ENCODE measurements at regions not wholly inside any gene's neighbourhood (a gene's known extent, or its start where the extent isn't known, plus 50 kb on each side); places are given as distances from the start of the nearest gene placed in this dataset.
"Not testable (repeated sequence)": the region's sequence is repeated elsewhere in the genome, so short reads cannot be mapped to it uniquely, and the experiment has no call there.

- DNase-seq = no peak
These were observed 172.8 kb downstream of the MATN1 start for GRCh38 chr1:30550365-30551220.

- DNase-seq = not testable (repeated sequence)
These were observed 173.5 kb downstream of the MATN1 start for GRCh38 chr1:30549872-30550271.

GRCh38 chr1:30548294-30548693 lies 175.1 kb downstream of the MATN1 start:
- DNase-seq = no peak

GRCh38 chr1:30547326-30547725 lies 176.1 kb downstream of the MATN1 start:
- not testable (repeated sequence) for DNase-seq

- DNase-seq = no peak
These were observed 178.0 kb downstream of the MATN1 start for GRCh38 chr1:30545365-30545764.

- no peak for DNase-seq
These were observed 181.5 kb downstream of the MATN1 start for GRCh38 chr1:30541721-30542485.

- DNase-seq = no peak
These were observed 182.7 kb downstream of the MATN1 start for GRCh38 chr1:30540611-30541192.

GRCh38 chr1:30539884-30540283 lies 183.5 kb downstream of the MATN1 start:
- no peak for DNase-seq

GRCh38 chr1:30538993-30539867 lies 184.2 kb downstream of the MATN1 start:
- no peak for DNase-seq

GRCh38 chr1:30538226-30538992 lies 185.0 kb downstream of the MATN1 start:
- no peak for DNase-seq

GRCh38 chr1:30537279-30537678 lies 186.1 kb downstream of the MATN1 start:
- no peak for DNase-seq

GRCh38 chr1:30536530-30536929 lies 186.9 kb downstream of the MATN1 start:
- no peak for DNase-seq

GRCh38 chr1:30535595-30536325 lies 187.6 kb downstream of the MATN1 start:
- DNase-seq = no peak

- DNase-seq = no peak
These were observed 188.8 kb downstream of the MATN1 start for GRCh38 chr1:30534551-30534940.

GRCh38 chr1:30533796-30534550 lies 189.4 kb downstream of the MATN1 start:
- no peak for DNase-seq

- DNase-seq = no peak
These were observed 190.2 kb downstream of the MATN1 start for GRCh38 chr1:30533141-30533540.

GRCh38 chr1:30532621-30533020 lies 190.8 kb downstream of the MATN1 start:
- no peak for DNase-seq

- DNase-seq = no peak
These were observed 195.8 kb downstream of the MATN1 start for GRCh38 chr1:30527511-30528140.

- DNase-seq = no peak
These were observed 196.6 kb downstream of the MATN1 start for GRCh38 chr1:30526652-30527345.
